Ovary (tissue), 3 donors: ENCODE measurements at regions not wholly inside any gene's neighbourhood (a gene's known extent, or its start where the extent isn't known, plus 50 kb on each side); places are given as distances from the start of the nearest gene placed in this dataset.

Experiments used
- EP300 ChIP-seq: sonication (generic); formaldehyde crosslinking; IDR thresholded peaks from one replicate; pipeline ENCODE4 v1.6.1; 2017; ENCODE audit warnings: antibody characterized with exemption
- POLR2A ChIP-seq: fragments of 450-650 bp; IDR thresholded peaks from one replicate; pipeline ENCODE4 v1.6.1; 2017; ENCODE audit warnings: antibody characterized with exemption, mild to moderate bottlenecking, moderate library complexity
- TF ChIP-seq, protein P1 (sequence below), 3 donors: fragments of 450-650 bp in 2 of 3; fragments of 200-600 bp in 1 of 3; IDR thresholded peaks; one replicate each; pipeline versions ENCODE4 v1.5.1 to v1.8.0; 2016 to 2022; ENCODE audit warnings: antibody characterized with exemption in 3 of 3, mild to moderate bottlenecking in 1 of 3
- donor health status: DM: no; HTN: no; CAD: no.

DNA sequence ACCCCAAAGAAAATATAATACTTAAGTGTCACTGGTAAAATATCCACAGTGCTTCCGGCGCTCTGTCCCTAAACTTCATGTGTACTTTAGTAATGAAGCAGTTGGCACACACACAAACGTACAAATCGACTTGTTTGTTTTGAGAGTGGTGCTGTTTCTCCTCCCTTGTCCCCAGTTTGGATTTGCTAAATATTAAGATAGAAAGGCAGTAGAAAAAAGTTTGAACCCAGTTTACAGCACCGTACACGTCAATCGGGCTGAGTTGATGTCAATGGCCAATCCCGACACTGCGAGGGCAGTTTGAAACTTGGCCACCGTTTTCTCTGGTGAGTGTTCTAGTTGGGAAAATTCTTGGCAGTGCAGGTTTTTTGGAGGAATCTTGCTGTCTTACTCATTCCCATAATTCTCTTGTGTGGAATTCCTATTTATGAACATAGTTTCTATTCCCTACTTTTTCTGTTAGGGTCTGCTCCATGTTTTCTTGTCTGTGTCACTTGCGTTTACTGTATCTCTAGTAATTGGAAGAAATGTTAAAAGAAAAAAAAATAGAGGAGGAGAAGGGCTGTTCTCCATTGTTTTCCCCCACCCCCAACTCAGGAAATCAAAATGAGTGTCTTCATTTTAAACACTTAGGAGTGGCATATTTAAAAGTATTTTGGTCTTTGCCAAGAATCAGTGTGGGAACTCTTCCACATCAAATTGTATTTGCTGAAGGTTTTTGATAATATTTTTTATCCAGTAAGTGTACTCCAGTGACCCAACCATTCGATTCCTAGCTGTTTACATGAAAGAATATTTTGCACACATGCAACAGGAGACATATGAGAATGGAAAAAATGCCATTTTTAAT lies 72.3 kb downstream of the OR2B2 start:
- TF ChIP-seq, protein P1, sequence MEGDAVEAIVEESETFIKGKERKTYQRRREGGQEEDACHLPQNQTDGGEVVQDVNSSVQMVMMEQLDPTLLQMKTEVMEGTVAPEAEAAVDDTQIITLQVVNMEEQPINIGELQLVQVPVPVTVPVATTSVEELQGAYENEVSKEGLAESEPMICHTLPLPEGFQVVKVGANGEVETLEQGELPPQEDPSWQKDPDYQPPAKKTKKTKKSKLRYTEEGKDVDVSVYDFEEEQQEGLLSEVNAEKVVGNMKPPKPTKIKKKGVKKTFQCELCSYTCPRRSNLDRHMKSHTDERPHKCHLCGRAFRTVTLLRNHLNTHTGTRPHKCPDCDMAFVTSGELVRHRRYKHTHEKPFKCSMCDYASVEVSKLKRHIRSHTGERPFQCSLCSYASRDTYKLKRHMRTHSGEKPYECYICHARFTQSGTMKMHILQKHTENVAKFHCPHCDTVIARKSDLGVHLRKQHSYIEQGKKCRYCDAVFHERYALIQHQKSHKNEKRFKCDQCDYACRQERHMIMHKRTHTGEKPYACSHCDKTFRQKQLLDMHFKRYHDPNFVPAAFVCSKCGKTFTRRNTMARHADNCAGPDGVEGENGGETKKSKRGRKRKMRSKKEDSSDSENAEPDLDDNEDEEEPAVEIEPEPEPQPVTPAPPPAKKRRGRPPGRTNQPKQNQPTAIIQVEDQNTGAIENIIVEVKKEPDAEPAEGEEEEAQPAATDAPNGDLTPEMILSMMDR (IDR thresholded peaks at IDR 0.05), result no peak
- no peak for TF ChIP-seq POLR2A
- TF ChIP-seq EP300, result no peak
